ENCODE measurements at regions not wholly inside any gene's neighbourhood (a gene's known extent, or its start where the extent isn't known, plus 50 kb on each side); places are given as distances from the start of the nearest gene placed in this dataset.

GRCh38 chr18:44543387-44543786 lies 137.3 kb upstream of the SETBP1 start:
- dilution Hi-C loops (cut with MboI; ENCODE audit: extremely low pct_ligation_motif_present, low sequenced_read_pairs), result no loop called here
- H3K9me1 ChIP-seq (ENCODE audit: control insufficient read depth, extremely low read depth, insufficient read depth, low read length), result no peaks in the 10 kb centered on the region
- no peak for TF ChIP-seq EZH2 (IDR thresholded peaks at IDR 0.05; ENCODE audit: low read length)
- TF ChIP-seq, protein P1, sequence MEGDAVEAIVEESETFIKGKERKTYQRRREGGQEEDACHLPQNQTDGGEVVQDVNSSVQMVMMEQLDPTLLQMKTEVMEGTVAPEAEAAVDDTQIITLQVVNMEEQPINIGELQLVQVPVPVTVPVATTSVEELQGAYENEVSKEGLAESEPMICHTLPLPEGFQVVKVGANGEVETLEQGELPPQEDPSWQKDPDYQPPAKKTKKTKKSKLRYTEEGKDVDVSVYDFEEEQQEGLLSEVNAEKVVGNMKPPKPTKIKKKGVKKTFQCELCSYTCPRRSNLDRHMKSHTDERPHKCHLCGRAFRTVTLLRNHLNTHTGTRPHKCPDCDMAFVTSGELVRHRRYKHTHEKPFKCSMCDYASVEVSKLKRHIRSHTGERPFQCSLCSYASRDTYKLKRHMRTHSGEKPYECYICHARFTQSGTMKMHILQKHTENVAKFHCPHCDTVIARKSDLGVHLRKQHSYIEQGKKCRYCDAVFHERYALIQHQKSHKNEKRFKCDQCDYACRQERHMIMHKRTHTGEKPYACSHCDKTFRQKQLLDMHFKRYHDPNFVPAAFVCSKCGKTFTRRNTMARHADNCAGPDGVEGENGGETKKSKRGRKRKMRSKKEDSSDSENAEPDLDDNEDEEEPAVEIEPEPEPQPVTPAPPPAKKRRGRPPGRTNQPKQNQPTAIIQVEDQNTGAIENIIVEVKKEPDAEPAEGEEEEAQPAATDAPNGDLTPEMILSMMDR (optimal IDR thresholded peaks at IDR 0.05 in 1 of 3, IDR thresholded peaks at IDR 0.05 in 1 of 3, conservative IDR thresholded peaks at IDR 0.05 in 1 of 3; ENCODE audit: extremely low read depth in 1 of 3, insufficient read depth in 2 of 3, low read length in 3 of 3), result no peak
- no peaks in the 10 kb centered on the region for H3K36me3 ChIP-seq (ENCODE audit: control insufficient read depth in 2 of 2, extremely low read depth in 1 of 2, insufficient read depth in 2 of 2, low read length in 2 of 2)
- no peak overlapping the region for H3K4me2 ChIP-seq (ENCODE audit: control insufficient read depth, extremely low read depth, insufficient read depth, low read depth, low read length)
- FAIRE-seq (no peak), DNase-seq (ENCODE audit: low read depth, low spot score) (no peak)
- no peak overlapping the region for H3K27ac ChIP-seq (ENCODE audit: control insufficient read depth, insufficient read depth, low read length)
- H3K27me3 ChIP-seq (ENCODE audit: control insufficient read depth, extremely low read depth, insufficient read depth, low read length), result no peaks in the 10 kb centered on the region
- no peak overlapping the region for H2AFZ ChIP-seq (ENCODE audit: control insufficient read depth, low read length)
- H3K9ac ChIP-seq (ENCODE audit: control insufficient read depth, extremely low read depth, insufficient read depth, low read length), result no peak overlapping the region
- no peaks in the 10 kb centered on the region for H4K20me1 ChIP-seq (ENCODE audit: control insufficient read depth, extremely low read depth, insufficient read depth, low read length)
- H3K79me2 ChIP-seq (ENCODE audit: control insufficient read depth, insufficient read depth, low read length), result no peaks in the 10 kb centered on the region
- no peaks in the 10 kb centered on the region for H3K4me1 ChIP-seq (ENCODE audit: control insufficient read depth, extremely low read depth, insufficient read depth, low read length)
- no peak overlapping the region for H3K4me3 ChIP-seq (ENCODE audit: control insufficient read depth in 2 of 3, extremely low read depth in 1 of 3, insufficient read depth in 2 of 3, low read depth in 1 of 3, low read length in 3 of 3)
- no peaks in the 10 kb centered on the region for H3K9me3 ChIP-seq (ENCODE audit: control insufficient read depth, low read depth, low read length)

- no peaks in the 10 kb centered on the region for H3K4me1 ChIP-seq (ENCODE audit: control insufficient read depth, extremely low read depth, insufficient read depth, low read length)
- H3K36me3 ChIP-seq (ENCODE audit: control insufficient read depth in 2 of 2, extremely low read depth in 1 of 2, insufficient read depth in 2 of 2, low read length in 2 of 2), result no peaks in the 10 kb centered on the region
- no peaks in the 10 kb centered on the region for H3K9me3 ChIP-seq (ENCODE audit: control insufficient read depth, low read depth, low read length)
- TF ChIP-seq, protein P1 (optimal IDR thresholded peaks at IDR 0.05 in 1 of 3, IDR thresholded peaks at IDR 0.05 in 1 of 3, conservative IDR thresholded peaks at IDR 0.05 in 1 of 3; ENCODE audit: extremely low read depth in 1 of 3, insufficient read depth in 2 of 3, low read length in 3 of 3), result no peak
- no peak for TF ChIP-seq EZH2 (IDR thresholded peaks at IDR 0.05; ENCODE audit: low read length)
- no peak overlapping the region for H3K27ac ChIP-seq (ENCODE audit: control insufficient read depth, insufficient read depth, low read length)
- H2AFZ ChIP-seq (ENCODE audit: control insufficient read depth, low read length), result no peak overlapping the region
- H3K9me1 ChIP-seq (ENCODE audit: control insufficient read depth, extremely low read depth, insufficient read depth, low read length), result no peaks in the 10 kb centered on the region
- H3K79me2 ChIP-seq (ENCODE audit: control insufficient read depth, insufficient read depth, low read length), result no peaks in the 10 kb centered on the region
- H3K4me3 ChIP-seq (ENCODE audit: control insufficient read depth in 2 of 3, extremely low read depth in 1 of 3, insufficient read depth in 2 of 3, low read depth in 1 of 3, low read length in 3 of 3), result no peak overlapping the region
- H4K20me1 ChIP-seq (ENCODE audit: control insufficient read depth, extremely low read depth, insufficient read depth, low read length), result no peaks in the 10 kb centered on the region
- DNase-seq (ENCODE audit: low read depth, low spot score) (no peak), FAIRE-seq (no peak)
- no peak overlapping the region for H3K4me2 ChIP-seq (ENCODE audit: control insufficient read depth, extremely low read depth, insufficient read depth, low read depth, low read length)
- dilution Hi-C loops (cut with MboI; ENCODE audit: extremely low pct_ligation_motif_present, low sequenced_read_pairs), result no loop called here
- H3K27me3 ChIP-seq (ENCODE audit: control insufficient read depth, extremely low read depth, insufficient read depth, low read length), result no peaks in the 10 kb centered on the region
- no peak overlapping the region for H3K9ac ChIP-seq (ENCODE audit: control insufficient read depth, extremely low read depth, insufficient read depth, low read length)
These were observed 135.2 kb upstream of the SETBP1 start for GRCh38 chr18:44545359-44545985.

Measured in keratinocyte (primary cell).